ENCODE measurements at regions not wholly inside any gene's neighbourhood (a gene's known extent, or its start where the extent isn't known, plus 50 kb on each side); places are given as distances from the start of the nearest gene placed in this dataset.

GRCh38 chr2:242019344-242019743 is 149.8 kb downstream of the RTP5 start:
- TF ChIP-seq CTCF (conservative IDR thresholded peaks at IDR 0.05) (no peak), ZFX (IDR thresholded peaks at IDR 0.05) (no peak)
